GM12865 (cell line): ENCODE measurements at regions not wholly inside any gene's neighbourhood (a gene's known extent, or its start where the extent isn't known, plus 50 kb on each side); places are given as distances from the start of the nearest gene placed in this dataset.
"Not testable (repeated sequence)": the region's sequence is repeated elsewhere in the genome, so short reads cannot be mapped to it uniquely, and the experiment has no call there.

Source experiments
- DNase-seq: peaks from one replicate; pipeline ENCODE4 v3.0.0; 2010; ENCODE audit warnings: low read depth
- H3K4me3 ChIP-seq: 2 replicates; pipeline ENCODE4 v1.5.1; 2011; ENCODE audit warnings: mild to moderate bottlenecking, low read depth, low read length, control low read depth
- CTCF ChIP-seq: IDR thresholded peaks from 2 replicates; pipeline ENCODE4 v1.5.1; 2011; ENCODE audit warnings: low read length, control low read depth, low read depth, inconsistent platforms; ENCODE audit not compliant: insufficient read depth; ENCODE audit errors: missing control alignments

- no peak for TF ChIP-seq CTCF
- no peak for DNase-seq
These were observed 58.2 kb upstream of the DUSP21 start for GRCh38 chrX:44785652-44786051.

GRCh38 chrX:44784241-44784640 lies 59.6 kb upstream of the DUSP21 start:
- H3K4me3 ChIP-seq = no peak overlapping the region
- TF ChIP-seq CTCF = no peak
- DNase-seq = peak; percentile 7

More at GRCh38 chrX:44785652-44786051, 58.2 kb upstream of the DUSP21 start:
- no peak overlapping the region for H3K4me3 ChIP-seq

- no peak for TF ChIP-seq CTCF
- H3K4me3 ChIP-seq = no peak overlapping the region
- no peak for DNase-seq
These were observed 65.6 kb upstream of the DUSP21 start for GRCh38 chrX:44778254-44778653.

- no peak overlapping the region for H3K4me3 ChIP-seq
- TF ChIP-seq CTCF = no peak
- no peak for DNase-seq
These were observed 68.1 kb upstream of the DUSP21 start for GRCh38 chrX:44775726-44776125.

- DNase-seq = not testable (repeated sequence)
These were observed 69.8 kb upstream of the DUSP21 start for GRCh38 chrX:44774066-44774465.

GRCh38 chrX:44770121-44770520 lies 73.7 kb upstream of the DUSP21 start:
- DNase-seq = no peak
- H3K4me3 ChIP-seq = no peak overlapping the region
- no peak for TF ChIP-seq CTCF

More at GRCh38 chrX:44774066-44774465, 69.8 kb upstream of the DUSP21 start:
- not testable (repeated sequence) for H3K4me3 ChIP-seq

GRCh38 chrX:44767308-44767707 lies 76.5 kb upstream of the DUSP21 start:
- no peak overlapping the region for H3K4me3 ChIP-seq
- DNase-seq = no peak
- TF ChIP-seq CTCF = no peak
